ENCODE measurements at regions not wholly inside any gene's neighbourhood (a gene's known extent, or its start where the extent isn't known, plus 50 kb on each side); places are given as distances from the start of the nearest gene placed in this dataset.

DNA sequence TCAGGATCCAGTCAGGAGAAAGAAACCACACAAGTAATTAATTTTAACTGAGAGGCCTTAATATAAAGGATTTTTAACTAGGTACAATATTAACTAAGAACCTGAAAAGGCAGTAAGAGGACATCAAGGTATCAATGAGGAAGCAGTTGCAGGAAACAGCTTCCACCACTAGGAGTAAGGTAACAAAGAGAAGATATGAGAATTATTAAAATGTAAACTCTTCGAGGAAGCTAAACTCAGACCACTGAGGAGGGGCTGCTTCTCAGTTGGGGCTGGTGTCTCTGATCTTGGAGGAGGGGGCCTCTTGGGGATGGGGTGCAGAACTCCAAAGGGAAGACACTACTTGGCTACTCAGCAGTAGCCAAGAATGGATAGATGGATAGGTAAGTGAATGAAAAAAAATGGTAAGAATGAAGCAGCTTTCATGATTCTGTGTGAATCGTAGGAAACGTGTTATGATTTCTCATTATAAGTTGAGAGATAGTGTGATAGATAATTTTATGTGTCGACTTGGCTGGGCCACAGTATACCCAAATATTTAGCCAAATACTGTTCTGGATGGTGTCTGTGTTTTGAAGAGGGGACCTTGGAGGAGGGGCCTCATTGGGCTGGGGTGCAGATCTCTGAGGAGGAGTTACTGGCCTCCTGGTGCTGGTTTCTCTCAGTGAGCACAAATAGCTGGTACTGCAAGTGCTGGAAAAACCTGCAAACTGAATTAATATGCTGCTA is 547.7 kb upstream of the LRRTM1 start:
- Histone ChIP-seq H3K4me3 (replicated peaks; ENCODE audit: low read depth, low read length) (no peak overlapping the region), H3K36me3 (ENCODE audit: control insufficient read depth, insufficient read depth, low read length) (no peaks in the 10 kb centered on the region), H3K27me3 (replicated peaks; ENCODE audit: control insufficient read depth, insufficient read depth, low read length) (no peaks in the 10 kb centered on the region)
- TF ChIP-seq, protein P1, sequence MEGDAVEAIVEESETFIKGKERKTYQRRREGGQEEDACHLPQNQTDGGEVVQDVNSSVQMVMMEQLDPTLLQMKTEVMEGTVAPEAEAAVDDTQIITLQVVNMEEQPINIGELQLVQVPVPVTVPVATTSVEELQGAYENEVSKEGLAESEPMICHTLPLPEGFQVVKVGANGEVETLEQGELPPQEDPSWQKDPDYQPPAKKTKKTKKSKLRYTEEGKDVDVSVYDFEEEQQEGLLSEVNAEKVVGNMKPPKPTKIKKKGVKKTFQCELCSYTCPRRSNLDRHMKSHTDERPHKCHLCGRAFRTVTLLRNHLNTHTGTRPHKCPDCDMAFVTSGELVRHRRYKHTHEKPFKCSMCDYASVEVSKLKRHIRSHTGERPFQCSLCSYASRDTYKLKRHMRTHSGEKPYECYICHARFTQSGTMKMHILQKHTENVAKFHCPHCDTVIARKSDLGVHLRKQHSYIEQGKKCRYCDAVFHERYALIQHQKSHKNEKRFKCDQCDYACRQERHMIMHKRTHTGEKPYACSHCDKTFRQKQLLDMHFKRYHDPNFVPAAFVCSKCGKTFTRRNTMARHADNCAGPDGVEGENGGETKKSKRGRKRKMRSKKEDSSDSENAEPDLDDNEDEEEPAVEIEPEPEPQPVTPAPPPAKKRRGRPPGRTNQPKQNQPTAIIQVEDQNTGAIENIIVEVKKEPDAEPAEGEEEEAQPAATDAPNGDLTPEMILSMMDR (IDR thresholded peaks at IDR 0.05; ENCODE audit: insufficient read depth, low read length, poor library complexity, severe bottlenecking) = no peak
- DNase-seq (ENCODE audit: extremely low read depth, insufficient read length) = no peak

DNA sequence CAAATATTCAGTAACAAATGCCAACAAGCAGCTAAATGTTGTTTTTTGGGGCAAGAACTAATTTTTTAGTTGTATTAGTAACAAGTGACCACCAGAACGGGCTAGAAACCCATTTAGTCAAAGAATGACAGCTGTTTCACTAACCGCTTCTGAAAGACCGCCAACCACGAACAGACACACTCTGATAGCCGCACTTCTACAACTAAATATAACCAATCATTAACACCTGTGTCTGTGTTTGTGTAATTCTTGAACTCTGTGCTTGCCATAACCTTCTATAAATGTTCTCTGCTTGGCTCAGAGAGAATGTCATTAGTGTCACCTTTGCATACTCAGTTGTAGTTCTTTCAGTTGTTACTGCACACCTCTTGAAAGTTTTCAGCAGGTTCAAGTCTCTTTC is 526.3 kb upstream of the LRRTM1 start:
- Histone ChIP-seq H3K4me3 (replicated peaks; ENCODE audit: low read depth, low read length) (no peak overlapping the region), H3K27me3 (replicated peaks; ENCODE audit: control insufficient read depth, insufficient read depth, low read length) (no peaks in the 10 kb centered on the region), H3K36me3 (ENCODE audit: control insufficient read depth, insufficient read depth, low read length) (no peaks in the 10 kb centered on the region)
- TF ChIP-seq, protein P1 (IDR thresholded peaks at IDR 0.05; ENCODE audit: insufficient read depth, low read length, poor library complexity, severe bottlenecking) = no peak
- DNase-seq (ENCODE audit: extremely low read depth, insufficient read length) = peak; percentile 6

DNA sequence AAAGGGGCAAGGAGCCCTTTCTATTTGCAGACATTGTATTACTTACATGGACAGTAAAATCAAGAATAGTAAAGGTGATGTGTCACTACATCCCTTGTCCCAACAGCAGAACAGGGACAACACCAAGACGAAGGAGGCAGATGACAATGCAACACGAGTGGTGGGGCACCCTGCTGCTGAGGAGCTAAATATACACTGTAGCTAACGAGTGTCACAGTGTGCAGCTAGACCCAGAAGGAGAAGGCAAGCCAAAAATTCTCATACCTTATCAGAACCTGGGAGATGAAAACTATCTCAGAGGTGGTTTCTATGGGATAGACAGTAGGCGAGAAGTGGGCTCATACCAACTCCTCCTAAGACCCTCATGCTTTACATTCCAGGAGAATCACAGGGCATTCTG is 518.4 kb upstream of the LRRTM1 start:
- Histone ChIP-seq H3K4me3 (replicated peaks; ENCODE audit: low read depth, low read length) (no peak overlapping the region), H3K27me3 (replicated peaks; ENCODE audit: control insufficient read depth, insufficient read depth, low read length) (no peaks in the 10 kb centered on the region), H3K36me3 (ENCODE audit: control insufficient read depth, insufficient read depth, low read length) (no peaks in the 10 kb centered on the region)
- TF ChIP-seq, protein P1 (IDR thresholded peaks at IDR 0.05; ENCODE audit: insufficient read depth, low read length, poor library complexity, severe bottlenecking) = no peak
- DNase-seq (ENCODE audit: extremely low read depth, insufficient read length) = no peak

DNA sequence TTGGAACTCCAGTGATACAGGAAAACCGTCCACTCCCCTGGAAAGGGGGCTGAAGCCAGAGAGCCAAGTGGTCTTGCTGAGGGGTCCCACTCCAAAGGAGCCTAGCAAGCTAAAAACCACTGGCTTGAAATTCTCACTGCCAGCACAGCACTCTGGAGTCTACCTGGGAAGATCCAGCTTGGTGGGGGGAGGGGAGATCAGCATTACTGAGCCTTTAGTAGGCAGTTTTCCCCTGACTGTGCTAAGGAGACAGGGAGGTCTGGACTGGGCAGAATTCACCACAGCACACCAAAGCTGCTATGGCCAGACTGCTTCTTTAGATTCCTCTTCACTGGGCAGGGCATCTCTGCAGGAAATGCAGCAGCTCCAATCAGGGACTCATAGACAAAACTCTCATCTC is 510.7 kb upstream of the LRRTM1 start:
- DNase-seq (ENCODE audit: extremely low read depth, insufficient read length) = no peak
- H3K4me3 ChIP-seq (replicated peaks; ENCODE audit: low read depth, low read length) = no peak overlapping the region
- TF ChIP-seq, protein P1 (IDR thresholded peaks at IDR 0.05; ENCODE audit: insufficient read depth, low read length, poor library complexity, severe bottlenecking) = no peak

DNA sequence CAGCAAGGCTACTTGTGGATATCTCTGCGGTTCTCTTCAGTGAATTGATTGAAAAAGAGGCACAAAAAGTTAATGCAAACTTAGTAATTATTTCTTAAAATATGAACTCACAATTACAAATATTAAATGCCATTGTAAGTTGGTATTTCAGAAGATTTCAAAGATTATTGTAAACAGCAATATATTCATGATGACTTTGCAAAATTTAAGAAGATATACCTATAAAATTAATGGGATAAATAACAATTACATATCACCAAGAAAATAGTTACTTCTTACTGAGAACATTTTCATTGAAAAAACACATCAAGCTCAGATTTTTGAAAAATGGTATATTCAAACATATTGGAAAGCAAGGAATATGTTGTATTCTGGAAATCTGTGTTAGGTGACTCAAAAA is 482.0 kb upstream of the LRRTM1 start:
- TF ChIP-seq, protein P1 (IDR thresholded peaks at IDR 0.05; ENCODE audit: insufficient read depth, low read length, poor library complexity, severe bottlenecking) = no peak
- H3K27me3 ChIP-seq (replicated peaks; ENCODE audit: control insufficient read depth, insufficient read depth, low read length) = no peaks in the 10 kb centered on the region
- no peaks in the 10 kb centered on the region for H3K36me3 ChIP-seq (ENCODE audit: control insufficient read depth, insufficient read depth, low read length)
- H3K4me3 ChIP-seq (replicated peaks; ENCODE audit: low read depth, low read length) = no peak overlapping the region
- no peak for DNase-seq (ENCODE audit: extremely low read depth, insufficient read length)

More for the DNA sequence above, 510.7 kb upstream of the LRRTM1 start:
- Histone ChIP-seq H3K27me3 (replicated peaks; ENCODE audit: control insufficient read depth, insufficient read depth, low read length) (no peaks in the 10 kb centered on the region), H3K36me3 (ENCODE audit: control insufficient read depth, insufficient read depth, low read length) (no peaks in the 10 kb centered on the region)

DNA sequence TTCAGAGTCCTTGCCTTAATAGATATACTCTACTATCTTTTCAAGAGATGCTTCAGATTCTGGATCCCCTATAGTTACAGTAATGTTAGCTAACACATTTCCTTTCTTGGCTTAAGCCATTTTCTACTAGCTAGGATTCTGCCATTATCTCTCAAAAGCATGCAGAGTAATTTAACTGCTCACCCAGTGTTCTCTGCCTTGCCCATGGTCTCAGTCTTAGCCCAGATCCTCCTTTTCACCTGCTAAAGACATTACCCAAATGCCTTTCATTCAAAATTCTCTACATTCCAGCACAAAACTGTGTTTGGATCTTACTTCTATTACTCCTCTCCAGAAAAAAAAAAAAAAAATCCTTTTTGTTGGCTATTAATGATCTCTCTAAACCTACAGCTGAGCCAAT is 474.2 kb upstream of the LRRTM1 start:
- H3K4me3 ChIP-seq (replicated peaks; ENCODE audit: low read depth, low read length) = no peak overlapping the region
- DNase-seq (ENCODE audit: extremely low read depth, insufficient read length) = no peak
- TF ChIP-seq, protein P1 (IDR thresholded peaks at IDR 0.05; ENCODE audit: insufficient read depth, low read length, poor library complexity, severe bottlenecking) = no peak
- no peaks in the 10 kb centered on the region for H3K27me3 ChIP-seq (replicated peaks; ENCODE audit: control insufficient read depth, insufficient read depth, low read length)
- no peaks in the 10 kb centered on the region for H3K36me3 ChIP-seq (ENCODE audit: control insufficient read depth, insufficient read depth, low read length)
